A673 (cell line): ENCODE measurements at regions not wholly inside any gene's neighbourhood (a gene's known extent, or its start where the extent isn't known, plus 50 kb on each side); places are given as distances from the start of the nearest gene placed in this dataset.

ENCODE experiments used
- BruUV-seq: library from RNA; stranded (reverse); fragments of 400-500 nt; replicated peaks from 2 replicates; lab custom pipeline; 2021; lab: Mats Ljungman, UMichigan
- CTCF ChIA-PET: fragments of 300-600 bp; sonication (Branson Sonifier 250); formaldehyde crosslinking; loops from one replicate; lab custom pipeline; 2022; ENCODE audit warnings: antibody characterized with exemption; lab: Charles Lee
- POLR2A ChIA-PET: fragments of 300-600 bp; sonication (Branson Sonifier 250); formaldehyde crosslinking; loops from one replicate; lab custom pipeline; 2022; ENCODE audit warnings: antibody characterized with exemption; ENCODE audit not compliant: low non-redundant PET; lab: Charles Lee
- DNase-seq: peaks from one replicate; pipeline ENCODE4 v3.0.0-alpha.2; 2015; ENCODE audit warnings: low spot score
- H3K27ac ChIP-seq: fragments of 200-600 bp; sonication (generic); 2 replicates; pipeline ENCODE4 v1.5.1; 2016; ENCODE audit warnings: mixed run types, low read depth, mild to moderate bottlenecking, mixed read lengths, antibody characterized with exemption, low read length; ENCODE audit not compliant: poor library complexity, severe bottlenecking
- H3K27me3 ChIP-seq: fragments of 200-600 bp; sonication (generic); replicated peaks from 2 replicates; pipeline ENCODE4 v1.6.1; 2017; ENCODE audit warnings: mixed run types, low read depth, mild to moderate bottlenecking, mixed read lengths, antibody characterized with exemption, low read length; ENCODE audit not compliant: insufficient read depth, poor library complexity
- H3K36me3 ChIP-seq: fragments of 200-600 bp; sonication (generic); 2 replicates; pipeline ENCODE4 v1.6.1; 2016; ENCODE audit warnings: mixed run types, mild to moderate bottlenecking, mixed read lengths, antibody characterized with exemption, low read length; ENCODE audit not compliant: insufficient read depth, poor library complexity, severe bottlenecking
- H3K4me1 ChIP-seq: fragments of 200-600 bp; sonication (generic); 2 replicates; pipeline ENCODE4 v1.6.1; 2017; ENCODE audit warnings: mixed run types, mild to moderate bottlenecking, mixed read lengths, antibody characterized with exemption, low read length; ENCODE audit not compliant: insufficient read depth, poor library complexity, severe bottlenecking
- H3K4me3 ChIP-seq: fragments of 200-600 bp; sonication (generic); 2 replicates; pipeline ENCODE4 v1.5.1; 2016; ENCODE audit warnings: low read depth, mixed run types, mild to moderate bottlenecking, mixed read lengths, low read length; ENCODE audit not compliant: poor library complexity, severe bottlenecking
- H3K9me3 ChIP-seq: fragments of 200-600 bp; sonication (generic); 2 replicates; pipeline ENCODE4 v1.6.1; 2016; ENCODE audit warnings: mixed run types, low read depth, mild to moderate bottlenecking, mixed read lengths, antibody characterized with exemption, low read length; ENCODE audit not compliant: poor library complexity, severe bottlenecking
- EZH2 ChIP-seq: fragments of 200-600 bp; sonication (generic); IDR thresholded peaks from 2 replicates; pipeline ENCODE4 v1.6.1; 2017; ENCODE audit warnings: borderline replicate concordance, low read depth, mild to moderate bottlenecking, mixed read lengths, antibody characterized with exemption, low read length; ENCODE audit not compliant: poor library complexity, severe bottlenecking
- intact Hi-C: fragments of 100-400 bp; cut with micrococcal nuclease; formaldehyde crosslinking; loops from one replicate; pipeline ENCODE4 v1.10.0; 2022; ENCODE audit not compliant: unreplicated experiment
- TF ChIP-seq, protein P1 (sequence below): fragments of 300-800, 200-600 bp; sonication (generic); conservative IDR thresholded peaks from 2 replicates; pipeline ENCODE4 v1.5.1; 2017; ENCODE audit warnings: low read depth, mild to moderate bottlenecking, antibody characterized with exemption, low read length, moderate library complexity, mixed read lengths

DNA sequence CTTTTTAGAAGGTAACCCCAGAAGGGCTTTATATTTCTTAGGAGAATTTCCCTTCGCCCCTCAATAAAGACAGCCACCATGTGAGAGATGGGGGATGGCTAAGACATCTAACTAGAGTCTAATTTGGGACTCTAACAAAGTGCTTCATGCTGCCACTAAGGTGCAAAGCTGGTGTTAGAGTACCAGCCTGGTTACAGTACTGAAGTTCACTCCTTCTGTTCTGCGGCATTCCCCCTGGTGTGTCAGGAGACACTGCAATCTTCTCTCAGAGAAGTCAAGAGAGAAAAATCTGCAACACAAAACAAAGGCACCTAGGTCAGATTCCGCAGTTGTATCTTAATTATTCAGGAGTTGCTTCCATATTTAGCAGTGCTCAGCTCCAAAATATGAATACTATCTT is 603.0 kb upstream of the CADM1 start:
- no peaks in the 10 kb centered on the region for H3K27me3 ChIP-seq
- TF ChIP-seq, protein P1, sequence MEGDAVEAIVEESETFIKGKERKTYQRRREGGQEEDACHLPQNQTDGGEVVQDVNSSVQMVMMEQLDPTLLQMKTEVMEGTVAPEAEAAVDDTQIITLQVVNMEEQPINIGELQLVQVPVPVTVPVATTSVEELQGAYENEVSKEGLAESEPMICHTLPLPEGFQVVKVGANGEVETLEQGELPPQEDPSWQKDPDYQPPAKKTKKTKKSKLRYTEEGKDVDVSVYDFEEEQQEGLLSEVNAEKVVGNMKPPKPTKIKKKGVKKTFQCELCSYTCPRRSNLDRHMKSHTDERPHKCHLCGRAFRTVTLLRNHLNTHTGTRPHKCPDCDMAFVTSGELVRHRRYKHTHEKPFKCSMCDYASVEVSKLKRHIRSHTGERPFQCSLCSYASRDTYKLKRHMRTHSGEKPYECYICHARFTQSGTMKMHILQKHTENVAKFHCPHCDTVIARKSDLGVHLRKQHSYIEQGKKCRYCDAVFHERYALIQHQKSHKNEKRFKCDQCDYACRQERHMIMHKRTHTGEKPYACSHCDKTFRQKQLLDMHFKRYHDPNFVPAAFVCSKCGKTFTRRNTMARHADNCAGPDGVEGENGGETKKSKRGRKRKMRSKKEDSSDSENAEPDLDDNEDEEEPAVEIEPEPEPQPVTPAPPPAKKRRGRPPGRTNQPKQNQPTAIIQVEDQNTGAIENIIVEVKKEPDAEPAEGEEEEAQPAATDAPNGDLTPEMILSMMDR = no peak
- TF ChIP-seq EZH2 = no peak
- ChIA-PET POLR2A (no interaction called here), CTCF (no interaction called here)
- no peak for DNase-seq
- H3K36me3 ChIP-seq = no peaks in the 10 kb centered on the region
- H3K4me1 ChIP-seq = no peaks in the 10 kb centered on the region
- no peak overlapping the region for H3K4me3 ChIP-seq
- intact Hi-C loops = no loop called here
- H3K9me3 ChIP-seq = no peaks in the 10 kb centered on the region
- no peak overlapping the region for H3K27ac ChIP-seq
- BruUV-seq = no TSS peak

DNA sequence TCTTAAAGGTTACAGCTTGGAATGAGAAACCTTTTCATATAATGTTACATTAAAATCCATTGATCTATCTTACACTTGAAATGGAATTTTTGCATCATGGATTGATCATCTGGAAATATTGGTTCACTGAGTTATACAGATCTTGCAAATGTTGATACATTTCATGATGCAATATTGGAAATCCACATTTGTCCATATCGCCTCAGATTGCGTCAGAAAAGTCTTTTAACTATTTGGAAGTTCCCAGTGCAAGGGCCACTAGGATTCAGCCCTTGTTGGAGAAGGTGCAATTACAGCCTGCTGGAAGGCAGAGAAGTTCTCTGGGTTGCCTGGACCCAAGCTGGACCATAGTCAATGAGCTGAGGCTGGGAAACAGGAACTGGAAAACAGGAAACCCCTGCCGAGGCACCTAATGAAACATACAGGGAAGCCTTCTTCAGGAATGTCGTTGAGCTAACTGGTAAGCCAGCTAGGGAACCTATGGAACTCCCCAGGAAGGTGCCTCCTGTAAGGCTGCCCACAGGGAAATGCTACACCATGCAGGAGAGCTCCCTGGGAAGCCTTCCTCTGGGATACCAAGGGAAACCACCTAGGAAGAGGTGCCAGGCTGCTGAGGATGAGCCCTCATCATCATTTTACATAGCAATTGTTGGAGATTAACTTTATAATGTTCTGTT is 600.4 kb upstream of the CADM1 start:
- Histone ChIP-seq H3K4me3 (no peak overlapping the region), H3K27ac (no peak overlapping the region), H3K4me1 (no peaks in the 10 kb centered on the region), H3K36me3 (no peaks in the 10 kb centered on the region), H3K9me3 (no peaks in the 10 kb centered on the region), H3K27me3 (no peaks in the 10 kb centered on the region)
- TF ChIP-seq EZH2 = no peak
- TF ChIP-seq, protein P1 = no peak
- CTCF ChIA-PET = no interaction called here
- intact Hi-C loops = no loop called here
- BruUV-seq = no TSS peak
- no peak for DNase-seq
- POLR2A ChIA-PET = no interaction called here

DNA sequence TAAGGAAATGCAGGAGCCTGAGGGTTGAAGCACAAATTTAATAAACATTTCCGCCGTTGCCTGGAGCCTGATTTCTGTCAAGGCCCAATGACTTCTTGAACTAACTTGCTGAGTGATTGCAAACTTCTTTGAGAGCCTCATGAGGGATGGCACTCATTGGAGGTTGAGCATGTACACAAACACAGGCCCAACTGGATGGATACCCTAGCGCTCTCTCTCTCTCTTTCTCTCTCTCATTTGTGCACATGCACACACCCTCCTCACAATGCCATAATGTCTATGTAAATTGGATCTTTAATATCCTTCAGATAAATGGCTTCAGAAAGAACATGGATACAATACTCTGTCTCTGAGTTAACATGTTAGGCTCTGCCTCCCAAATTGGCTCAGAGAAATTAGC is 597.7 kb upstream of the CADM1 start:
- CTCF ChIA-PET = no interaction called here
- intact Hi-C loops = no loop called here
- TF ChIP-seq EZH2 = no peak

DNA sequence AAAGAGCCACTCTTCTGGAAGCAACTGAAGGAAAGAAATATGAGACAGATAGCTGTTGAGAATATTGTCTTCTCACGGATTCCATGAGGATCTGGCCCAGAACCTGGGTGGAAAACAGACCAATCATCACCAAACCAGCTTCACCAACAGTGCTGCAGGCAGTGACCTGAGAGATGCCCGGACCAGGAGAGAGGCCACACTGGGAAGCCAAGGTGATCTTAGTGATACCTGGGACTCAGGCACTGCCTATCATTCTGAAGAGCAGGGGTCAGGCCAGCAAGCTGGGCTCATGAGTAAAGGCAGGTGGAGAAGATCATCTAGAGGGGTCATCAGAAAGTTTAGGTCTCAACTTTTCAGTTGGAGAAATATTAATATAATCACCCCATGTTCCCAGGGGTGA is 595.8 kb upstream of the CADM1 start:
- no peaks in the 10 kb centered on the region for H3K36me3 ChIP-seq
- no peak for DNase-seq

More for the DNA sequence above, 597.7 kb upstream of the CADM1 start:
- Histone ChIP-seq H3K4me1 (no peaks in the 10 kb centered on the region), H3K4me3 (no peak overlapping the region), H3K9me3 (no peaks in the 10 kb centered on the region), H3K36me3 (no peaks in the 10 kb centered on the region), H3K27me3 (peaks cover 11% of the 10 kb centered on the region), H3K27ac (no peak overlapping the region)
- BruUV-seq = no TSS peak
- POLR2A ChIA-PET = no interaction called here
- no peak for DNase-seq

More for the DNA sequence above, 595.8 kb upstream of the CADM1 start:
- intact Hi-C loops = no loop called here
- BruUV-seq = no TSS peak
- TF ChIP-seq EZH2 = no peak
- TF ChIP-seq, protein P1 = no peak
- CTCF ChIA-PET = no interaction called here
- POLR2A ChIA-PET = no interaction called here
- H3K27me3 ChIP-seq = peaks cover 25% of the 10 kb centered on the region
- no peaks in the 10 kb centered on the region for H3K9me3 ChIP-seq
- H3K4me3 ChIP-seq = no peak overlapping the region
- no peaks in the 10 kb centered on the region for H3K4me1 ChIP-seq
- no peak overlapping the region for H3K27ac ChIP-seq
